NCI-H1048 (cell line): ENCODE measurements at regions not wholly inside any gene's neighbourhood (a gene's known extent, or its start where the extent isn't known, plus 50 kb on each side); places are given as distances from the start of the nearest gene placed in this dataset.
"Not testable (repeated sequence)": the region's sequence is repeated elsewhere in the genome, so short reads cannot be mapped to it uniquely, and the experiment has no call there.

ENCODE experiments used
- DNase-seq: peaks from one replicate; lab custom pipeline; 2025; lab: John Stamatoyannopoulos, UW

- no peak for DNase-seq
Measured at GRCh38 chr3:194045289-194045688, 90.7 kb upstream of the HES1 start.

GRCh38 chr3:194045919-194046318 lies 90.0 kb upstream of the HES1 start:
- DNase-seq: no peak

GRCh38 chr3:194046531-194046930 lies 89.4 kb upstream of the HES1 start:
- DNase-seq: no peak

GRCh38 chr3:194046995-194047645 lies 88.8 kb upstream of the HES1 start:
- DNase-seq: no peak

GRCh38 chr3:194049394-194049793 lies 86.6 kb upstream of the HES1 start:
- no peak for DNase-seq

GRCh38 chr3:194050782-194051320 lies 85.1 kb upstream of the HES1 start:
- no peak for DNase-seq

- DNase-seq: no peak
Measured at GRCh38 chr3:194051366-194052149, 84.4 kb upstream of the HES1 start.

- no peak for DNase-seq
Measured at GRCh38 chr3:194053136-194053535, 82.8 kb upstream of the HES1 start.

GRCh38 chr3:194054016-194054415 lies 81.9 kb upstream of the HES1 start:
- DNase-seq: no peak

GRCh38 chr3:194054540-194054939 lies 81.4 kb upstream of the HES1 start:
- DNase-seq: no peak

GRCh38 chr3:194054961-194055360 lies 81.0 kb upstream of the HES1 start:
- no peak for DNase-seq

- not testable (repeated sequence) for DNase-seq
Measured at GRCh38 chr3:194056323-194056722, 79.6 kb upstream of the HES1 start.

- no peak for DNase-seq
Measured at GRCh38 chr3:194056731-194057415, 79.1 kb upstream of the HES1 start.

- no peak for DNase-seq
Measured at GRCh38 chr3:194057570-194058188, 78.3 kb upstream of the HES1 start.

- DNase-seq: no peak
Measured at GRCh38 chr3:194058189-194058571, 77.8 kb upstream of the HES1 start.

- DNase-seq: no peak
Measured at GRCh38 chr3:194058753-194059152, 77.2 kb upstream of the HES1 start.

GRCh38 chr3:194061421-194062030 lies 74.4 kb upstream of the HES1 start:
- DNase-seq: no peak

- no peak for DNase-seq
Measured at GRCh38 chr3:194062830-194063229, 73.1 kb upstream of the HES1 start.

- DNase-seq: no peak
Measured at GRCh38 chr3:194064380-194065332, 71.3 kb upstream of the HES1 start.

- not testable (repeated sequence) for DNase-seq
Measured at GRCh38 chr3:194067327-194067726, 68.6 kb upstream of the HES1 start.

GRCh38 chr3:194067949-194068362 lies 68.0 kb upstream of the HES1 start:
- DNase-seq: no peak
